CD1c-positive myeloid dendritic cell (primary cell): ENCODE measurements at regions not wholly inside any gene's neighbourhood (a gene's known extent, or its start where the extent isn't known, plus 50 kb on each side); places are given as distances from the start of the nearest gene placed in this dataset.
A peak's percentile ranks its signal among the peaks of the same experiment; 100 is the strongest.
"Not testable (repeated sequence)": the region's sequence is repeated elsewhere in the genome, so short reads cannot be mapped to it uniquely, and the experiment has no call there.

ENCODE experiments used
- DNase-seq: peaks from one replicate; pipeline ENCODE4 v3.0.0-alpha.2; 2016; ENCODE audit errors: extremely low spot score

GRCh38 chr10:120749856-120750566 is 101.2 kb upstream of the WDR11 start:
- peak; percentile 86 for DNase-seq

- DNase-seq, result no peak
These were observed 95.4 kb upstream of the WDR11 start for GRCh38 chr10:120755771-120756170.

DNA sequence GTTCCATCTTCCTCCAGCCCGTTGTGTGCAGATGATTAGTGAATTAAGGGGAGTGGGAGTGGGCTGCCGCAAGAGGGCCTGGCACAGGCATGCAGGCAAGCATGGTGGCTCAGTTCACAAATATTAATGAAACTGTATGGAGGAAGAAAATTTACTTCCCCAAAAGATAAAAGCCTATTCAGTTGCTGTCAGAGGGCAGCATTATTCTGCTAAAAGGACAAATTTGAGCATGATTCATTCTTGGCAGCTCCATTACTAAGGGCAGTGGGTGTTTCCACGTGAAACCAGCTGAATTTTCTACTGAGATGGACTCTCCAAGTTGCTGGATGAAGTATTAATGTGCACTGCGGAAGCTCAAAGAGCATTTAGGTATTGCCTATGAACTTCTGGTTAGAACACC is 90.9 kb upstream of the WDR11 start:
- peak; percentile 82 for DNase-seq

GRCh38 chr10:120761951-120762350 is 89.2 kb upstream of the WDR11 start:
- DNase-seq, result no peak

DNA sequence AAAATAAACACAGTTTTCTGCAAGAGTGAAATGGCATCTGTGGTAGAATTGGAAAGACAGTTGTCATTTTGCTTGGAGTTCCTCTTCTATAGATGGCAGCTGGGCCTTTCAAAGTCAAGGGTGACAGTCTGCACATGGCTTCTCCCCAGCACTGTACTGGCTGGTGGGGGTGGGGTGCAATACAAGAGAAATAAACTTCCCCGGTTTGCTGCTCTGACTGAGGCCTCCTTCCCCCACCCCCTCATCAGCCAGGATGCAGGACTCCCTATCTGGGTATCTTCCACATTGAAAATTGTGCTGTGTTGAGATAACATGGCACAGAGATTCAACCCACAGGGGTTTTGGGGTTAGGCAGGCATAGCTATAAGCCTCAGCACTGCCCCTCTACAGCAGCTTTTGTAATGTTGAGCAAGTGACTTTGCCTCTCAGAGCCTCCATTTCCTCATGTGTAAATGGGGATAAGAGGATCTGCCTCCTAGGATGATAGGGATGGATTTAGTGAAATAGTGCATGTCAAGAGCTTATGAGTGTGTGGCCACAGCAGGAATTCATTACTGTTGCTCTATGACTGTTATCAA is 85.8 kb upstream of the WDR11 start:
- DNase-seq, result no peak

DNA sequence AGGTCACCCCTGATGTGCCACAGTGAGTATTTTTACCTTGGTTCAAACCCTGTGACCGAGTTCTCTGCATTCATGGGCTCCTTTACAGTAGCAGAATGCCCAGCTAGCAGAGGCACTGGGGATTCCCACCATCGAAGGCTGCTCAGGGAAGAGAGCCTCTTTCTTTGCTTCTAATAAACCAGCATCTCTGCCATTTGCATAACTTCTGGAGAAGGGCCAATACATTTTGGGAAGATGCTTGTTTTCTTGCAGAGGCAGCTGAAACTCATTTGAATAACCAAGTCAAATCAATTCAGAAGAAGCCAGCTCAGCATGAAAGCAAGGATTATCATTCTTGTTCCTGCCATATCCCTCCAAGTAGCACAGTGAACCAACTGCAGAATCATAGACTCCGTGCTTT is 82.9 kb upstream of the WDR11 start:
- DNase-seq, result no peak

GRCh38 chr10:120770496-120770895 is 80.7 kb upstream of the WDR11 start:
- no peak for DNase-seq

DNA sequence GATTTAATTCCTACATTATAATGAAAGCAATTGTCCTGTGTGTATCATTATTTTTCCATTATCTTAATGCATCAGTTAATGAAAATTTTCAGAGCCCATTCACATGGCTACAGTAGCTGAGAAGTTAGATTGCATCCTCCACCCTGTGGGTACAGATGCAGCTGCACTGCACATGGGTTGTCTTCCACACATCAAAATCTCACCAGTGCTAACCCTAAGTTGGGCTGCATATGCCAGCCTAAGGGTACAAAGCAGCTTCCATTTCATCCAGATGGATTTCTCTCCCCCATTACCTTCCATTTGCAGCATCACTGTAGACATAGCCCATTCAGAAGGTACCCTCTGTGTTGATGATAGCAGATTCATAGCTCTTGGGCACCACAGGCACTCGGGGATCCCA is 74.7 kb upstream of the WDR11 start:
- DNase-seq, result no peak

DNA sequence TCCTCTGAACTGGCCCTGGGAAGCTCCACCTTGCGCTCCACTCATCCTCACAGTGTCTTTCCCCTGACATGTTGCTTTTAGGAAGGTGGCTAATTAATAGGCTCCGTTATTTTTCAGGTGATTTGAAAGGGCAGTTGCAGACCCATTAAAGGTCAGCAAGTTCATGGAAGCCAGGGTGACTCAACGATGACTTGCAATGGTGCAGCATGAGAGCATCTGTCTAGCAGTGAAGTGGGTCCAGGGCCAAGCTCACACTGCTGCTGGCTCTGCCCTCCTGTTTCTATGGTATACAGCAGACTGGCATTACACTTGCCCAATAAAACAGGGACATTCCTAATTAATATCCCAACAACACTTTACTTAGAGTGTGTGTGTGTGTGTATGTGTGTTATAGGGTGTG is 68.8 kb upstream of the WDR11 start:
- no peak for DNase-seq

DNA sequence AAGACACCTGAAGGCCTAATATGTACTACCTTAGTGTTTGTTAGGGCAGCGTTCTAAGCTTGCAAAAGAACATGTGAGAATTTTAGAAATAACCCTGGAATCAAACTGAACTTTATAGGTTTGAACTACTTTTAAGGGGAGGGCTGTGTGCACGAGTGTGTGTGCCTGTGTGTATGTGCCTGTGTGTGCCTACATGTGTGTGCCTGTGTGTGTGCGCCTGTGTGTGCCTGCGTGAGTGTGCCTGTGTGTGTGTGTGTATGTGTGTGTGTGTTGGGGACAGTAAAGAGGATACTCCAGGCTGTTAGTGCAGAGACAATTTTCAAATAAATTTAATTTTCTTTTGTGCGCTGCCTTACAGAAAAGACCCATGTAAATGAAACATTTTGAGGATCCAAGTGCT is 68.1 kb upstream of the WDR11 start:
- DNase-seq, result no peak

GRCh38 chr10:120783867-120784266 is 67.3 kb upstream of the WDR11 start:
- DNase-seq, result no peak

DNA sequence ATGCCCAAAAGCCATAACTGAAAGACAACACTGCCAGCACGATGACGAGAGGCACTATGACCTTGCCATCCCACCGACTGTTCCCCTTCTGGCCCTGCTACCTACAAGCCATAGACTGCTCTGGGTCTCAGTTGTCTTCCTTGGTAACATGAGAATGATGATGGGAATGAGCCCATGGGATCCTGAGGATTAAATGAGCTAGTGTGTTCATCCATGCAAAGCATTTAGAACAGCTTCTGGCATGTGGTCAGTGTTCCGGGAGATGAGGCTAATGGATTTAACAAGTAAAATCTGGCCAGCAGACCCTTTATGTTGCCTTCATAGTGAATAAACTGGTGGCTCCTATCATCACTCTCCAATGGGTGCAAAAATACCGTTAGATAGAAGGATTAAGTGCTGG is 62.4 kb upstream of the WDR11 start:
- DNase-seq, result no peak

DNA sequence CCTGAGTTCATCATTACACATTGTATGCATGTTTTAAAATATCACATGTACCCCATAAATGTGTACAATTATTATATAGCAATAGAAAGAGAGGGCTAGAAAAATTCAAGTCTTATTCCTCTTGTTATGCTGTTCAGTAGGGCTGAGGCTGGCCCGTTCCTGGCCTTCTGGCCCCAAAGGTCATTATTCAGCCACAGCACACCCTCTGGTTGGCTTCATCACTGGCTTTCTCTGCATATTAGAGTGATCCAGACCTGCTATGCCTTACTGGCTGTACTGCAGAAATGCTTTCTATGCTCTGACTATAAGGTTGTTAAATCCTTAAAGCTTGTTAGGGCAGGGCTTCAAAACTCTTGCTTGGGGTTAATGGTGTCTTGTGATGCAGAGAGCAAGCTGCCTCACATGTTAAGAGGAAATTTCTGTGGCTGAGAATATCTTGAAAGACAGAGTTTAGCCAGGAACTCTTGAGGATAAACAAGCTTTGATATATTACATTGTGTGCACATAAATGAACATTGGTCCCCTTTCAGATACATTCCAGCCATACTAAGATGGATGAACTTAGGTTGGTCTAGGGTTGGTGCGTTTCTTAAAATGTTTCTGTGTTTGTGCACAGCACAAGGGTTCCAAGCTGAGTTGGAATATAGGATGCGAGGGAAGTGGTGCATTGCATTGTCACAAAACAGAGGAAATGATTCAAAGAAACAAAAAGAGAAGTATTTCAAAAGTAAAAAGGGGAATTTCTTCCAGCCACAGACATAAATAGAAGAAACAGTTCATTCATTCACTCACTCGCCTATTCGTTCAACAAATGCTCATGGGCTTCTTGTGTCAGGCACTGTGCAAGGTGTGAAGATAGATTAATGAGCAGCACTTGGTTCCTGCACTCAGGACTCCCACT is 61.6 kb upstream of the WDR11 start:
- DNase-seq, result peak; percentile 57

DNA sequence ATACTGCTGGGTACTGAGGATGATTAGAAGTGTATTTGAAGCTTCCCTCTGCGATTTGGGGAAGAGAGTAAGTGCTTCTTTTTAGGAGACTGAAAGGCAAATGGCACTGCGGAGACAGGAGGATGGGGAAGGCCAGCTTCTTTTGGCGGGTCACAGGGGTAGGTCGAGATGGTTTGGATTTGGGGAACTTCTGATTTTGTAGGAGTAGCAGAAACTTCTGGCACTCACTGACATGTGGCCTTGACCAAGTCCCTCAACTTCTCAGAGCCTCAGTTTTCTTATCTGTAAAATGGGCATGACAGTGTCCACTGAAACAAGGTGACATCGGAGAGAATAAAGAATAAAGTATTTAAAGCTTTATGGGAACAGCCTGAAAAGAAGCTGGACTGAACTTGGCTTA is 59.8 kb upstream of the WDR11 start:
- DNase-seq, result peak; percentile 8

GRCh38 chr10:120793088-120793487 is 58.1 kb upstream of the WDR11 start:
- DNase-seq, result no peak

- DNase-seq, result no peak
These were observed 56.8 kb upstream of the WDR11 start for GRCh38 chr10:120794390-120794789.

DNA sequence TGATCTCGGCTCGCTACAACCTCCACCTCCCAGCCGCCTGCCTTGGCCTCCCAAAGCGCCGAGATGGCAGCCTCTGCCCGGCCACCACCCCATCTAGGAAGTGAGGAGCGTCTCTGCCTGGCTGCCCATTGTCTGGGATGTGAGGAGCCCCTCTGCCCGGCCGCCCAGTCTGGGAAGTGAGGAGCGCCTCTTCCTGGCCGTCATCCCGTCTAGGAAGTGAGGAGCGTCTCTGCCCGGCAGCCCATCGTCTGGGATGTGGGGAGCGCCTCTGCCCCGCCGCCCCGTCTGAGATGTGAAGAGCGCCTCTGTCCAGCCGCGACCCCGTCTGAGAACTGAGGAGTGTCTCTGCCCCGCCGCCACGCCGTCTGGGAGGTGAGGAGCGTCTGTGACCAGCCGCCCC is 52.9 kb upstream of the WDR11 start:
- DNase-seq, result not testable (repeated sequence)

DNA sequence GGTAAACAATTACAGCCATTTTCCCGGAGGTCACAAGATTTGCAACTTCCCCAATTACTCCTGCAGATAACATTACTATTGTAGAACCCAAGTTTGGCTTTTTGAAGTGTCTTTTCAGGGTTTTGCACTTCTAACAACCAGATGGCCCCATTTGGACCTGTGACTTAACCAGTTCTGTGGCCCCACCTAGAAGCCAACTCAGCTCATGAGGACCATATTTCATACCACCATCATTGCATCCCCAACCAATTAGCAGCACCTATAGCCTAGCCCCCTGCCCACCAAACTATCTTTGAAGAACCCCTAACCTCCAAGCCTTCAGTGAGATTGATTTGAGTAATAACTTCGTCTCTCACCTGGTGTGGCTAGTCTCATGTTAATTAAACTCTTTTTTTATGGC is 51.3 kb upstream of the WDR11 start:
- no peak for DNase-seq

GRCh38 chr10:120800528-120801323 is 50.4 kb upstream of the WDR11 start:
- no peak for DNase-seq
